HepG2 (cell line): ENCODE measurements at regions not wholly inside any gene's neighbourhood (a gene's known extent, or its start where the extent isn't known, plus 50 kb on each side); places are given as distances from the start of the nearest gene placed in this dataset.
A peak's percentile ranks its signal among the peaks of the same experiment; 100 is the strongest.

Experiments used
- ATAC-seq: fragments of 200-7000 bp; cut with Tn5 transposase; 3 replicates; pipeline ENCODE4 v1.9.1; 2020; ENCODE audit warnings: mild to moderate bottlenecking, moderate library complexity
- BruUV-seq: library from RNA; stranded (reverse); fragments of 400-500 nt; replicated peaks from 2 replicates; lab custom pipeline; 2021; lab: Mats Ljungman, UMichigan
- CTCF ChIA-PET: fragments of 300-600 bp; formaldehyde crosslinking; extraction: SDS; loops from one replicate; lab custom pipeline; 2021; ENCODE audit warnings: low total read pairs, inconsistent platforms, low intra/inter-chr PET ratio; lab: Yijun Ruan, JAX
- POLR2A ChIA-PET: fragments of 350-600 bp; sonication (Branson Sonifier 250); formaldehyde crosslinking; loops from one replicate; lab custom pipeline; 2020; ENCODE audit warnings: antibody characterized with exemption, inconsistent platforms; lab: Yijun Ruan, JAX
- DNase-seq: peaks from one replicate; pipeline ENCODE4 v3.0.0-alpha.2; 2015; ENCODE audit warnings: low spot score
- FAIRE-seq: peaks from 3 replicates; lab custom pipeline; 2011; peaks lifted over from hg19 to GRCh38; lab: Jason Lieb, UNC
- H2AFZ ChIP-seq: one replicate; pipeline ENCODE4 v1.6.1; 2011; ENCODE audit warnings: low read length, inconsistent platforms
- H3K27ac ChIP-seq: fragments of 300-600 bp; 3 replicates; pipeline ENCODE4 v1.8.0; 2011; ENCODE audit warnings: mixed run types, mild to moderate bottlenecking, mixed read lengths, low read length, inconsistent platforms; ENCODE audit not compliant: insufficient read depth; ENCODE audit errors: extremely low read length
- H3K27me3 ChIP-seq, 2 experiments: fragments of 200-600 bp in 1 of 2; 2 replicates in 1 of 2; 3 replicates in 1 of 2; pipeline versions ENCODE4 v1.6.0 to v1.8.0; 2011; ENCODE audit warnings: low read length in 2 of 2, mild to moderate bottlenecking in 2 of 2, moderate library complexity in 2 of 2, inconsistent platforms in 1 of 2; ENCODE audit not compliant: insufficient read depth in 2 of 2, control insufficient read depth in 1 of 2
- H3K36me3 ChIP-seq, 2 experiments: fragments of 200-600 bp in 1 of 2; replicated peaks in 1 of 2; 2 replicates in 1 of 2; 3 replicates in 1 of 2; pipeline versions ENCODE4 v1.5.1 to v1.8.0; 2011; ENCODE audit warnings: low read length in 2 of 2, inconsistent platforms in 1 of 2; ENCODE audit not compliant: insufficient read depth in 2 of 2, control insufficient read depth in 1 of 2
- H3K4me1 ChIP-seq: 2 replicates; pipeline ENCODE4 v1.5.1; 2012; ENCODE audit warnings: low read length, inconsistent platforms; ENCODE audit not compliant: insufficient read depth
- H3K4me2 ChIP-seq: 2 replicates; pipeline ENCODE4 v1.6.0; 2011; ENCODE audit warnings: low read depth, low read length, inconsistent platforms
- H3K4me3 ChIP-seq, 3 experiments: fragments of 200-600 bp in 1 of 3; sonication (generic), shearing (Covaris generic) in 1 of 3; replicated peaks in 1 of 3; 2 replicates each; pipeline ENCODE4 v1.5.1; 2011 to 2016; ENCODE audit warnings: low read length in 3 of 3, inconsistent platforms in 2 of 3, low read depth in 2 of 3, mild to moderate bottlenecking in 2 of 3, control low read depth in 1 of 3, mixed read lengths in 1 of 3; ENCODE audit not compliant: insufficient read depth in 1 of 3
- H3K79me2 ChIP-seq: one replicate; pipeline ENCODE4 v1.6.1; 2011; ENCODE audit warnings: low read length, inconsistent platforms; ENCODE audit not compliant: insufficient read depth
- H3K9ac ChIP-seq: 2 replicates; pipeline ENCODE4 v1.6.0; 2011; ENCODE audit warnings: mild to moderate bottlenecking, low read depth, low read length, inconsistent platforms; ENCODE audit not compliant: insufficient read depth
- H3K9me3 ChIP-seq: 2 replicates; pipeline ENCODE4 v1.5.1; 2012; ENCODE audit warnings: mild to moderate bottlenecking, low read length
- H4K20me1 ChIP-seq: 2 replicates; pipeline ENCODE4 v1.6.0; 2011; ENCODE audit warnings: inconsistent platforms, mild to moderate bottlenecking, low read length, moderate library complexity; ENCODE audit not compliant: insufficient read depth
- AGO2 ChIP-seq: fragments of 200-400 bp; formaldehyde crosslinking; optimal IDR thresholded peaks from 2 replicates; pipeline ENCODE3; 2017; ENCODE audit warnings: mild to moderate bottlenecking, low read depth, low read length, moderate library complexity
- AHR ChIP-seq: IDR thresholded peaks from 2 replicates; pipeline ENCODE4 v1.6.1; 2018; ENCODE audit warnings: missing genetic modification reagents, missing compliant biosample characterization
- HMGA1 ChIP-seq: sonication (generic); formaldehyde crosslinking; conservative IDR thresholded peaks from 2 replicates; pipeline ENCODE4 v1.4.0; 2020; ENCODE audit warnings: missing genetic modification reagents
- HNRNPK ChIP-seq: fragments of 200-400 bp; formaldehyde crosslinking; IDR thresholded peaks from 2 replicates; pipeline ENCODE4 v1.6.1; 2018; ENCODE audit warnings: low read length, low read depth, moderate library complexity, mild to moderate bottlenecking; ENCODE audit not compliant: poor library complexity, severe bottlenecking
- NFAT5 ChIP-seq: sonication (generic); formaldehyde crosslinking; IDR thresholded peaks from 2 replicates; pipeline ENCODE4 v1.4.0; 2020; ENCODE audit warnings: missing genetic modification reagents
- RBFOX2 ChIP-seq: fragments of 200-400 bp; formaldehyde crosslinking; IDR thresholded peaks from 2 replicates; pipeline ENCODE4 v1.6.1; 2017; ENCODE audit warnings: low read depth, mild to moderate bottlenecking, low read length
- ZFP36 ChIP-seq: fragments of 150-350 bp; IDR thresholded peaks from 2 replicates; pipeline ENCODE4 v1.6.1; 2018; ENCODE audit warnings: borderline replicate concordance, low read length, low read depth; ENCODE audit not compliant: partially characterized antibody
- ZMAT5 ChIP-seq: sonication (generic); formaldehyde crosslinking; IDR thresholded peaks from 2 replicates; pipeline ENCODE4 v1.5.0; 2020; ENCODE audit warnings: mild to moderate bottlenecking, low read depth, missing genetic modification reagents, borderline replicate concordance
- ZNF574 ChIP-seq: sonication (generic); formaldehyde crosslinking; IDR thresholded peaks from 2 replicates; pipeline ENCODE4 v1.4.0; 2020; ENCODE audit warnings: missing genetic modification reagents
- ZNF672 ChIP-seq: sonication (generic); formaldehyde crosslinking; IDR thresholded peaks from 2 replicates; pipeline ENCODE4 v1.8.1; 2022; ENCODE audit warnings: missing genetic modification reagents
- WGBS: methylation state at CpG from one replicate; pipeline ENCODE4 v1.1.6; 2017; ENCODE audit warnings: low lambda C conversion rate; 5-methylcytosine and 5-hydroxymethylcytosine counted together
- in situ Hi-C: cut with HindIII; loops from 2 replicates; pipeline ENCODE4 v1.10.0; 2017; ENCODE audit warnings: low pct_unique_long_range_greater_than_20kb; ENCODE audit not compliant: extremely low pct_ligation_motif_present
- intact Hi-C: fragments of 100-400 bp; cut with micrococcal nuclease; formaldehyde crosslinking; loops from one replicate; pipeline ENCODE4 v1.10.0; 2022; ENCODE audit not compliant: unreplicated experiment

- no peak for TF ChIP-seq ZNF574
- TF ChIP-seq AHR, result no peak
- no peak for TF ChIP-seq AGO2
- TF ChIP-seq RBFOX2, result no peak
These were observed 57.3 kb upstream of the CEP295 start (continued) for GRCh38 chr11:93604008-93604660.

- no peak for ATAC-seq
- Histone ChIP-seq H3K9ac (no peak overlapping the region), H3K4me3 (no peak overlapping the region), H3K27me3 (no peaks in the 10 kb centered on the region), H2AFZ (no peak overlapping the region), H3K27ac (no peak overlapping the region), H3K4me1 (no peaks in the 10 kb centered on the region), H3K79me2 (no peaks in the 10 kb centered on the region), H3K4me2 (no peak overlapping the region), H4K20me1 (no peaks in the 10 kb centered on the region), H3K9me3 (no peaks in the 10 kb centered on the region), H3K36me3 (no peaks in the 10 kb centered on the region)
- no peak for TF ChIP-seq ZNF672 (CRISPR knock-in tag)
- TF ChIP-seq ZFP36, result no peak
- no peak for TF ChIP-seq HMGA1 (CRISPR knock-in tag)
- no peak for TF ChIP-seq ZMAT5 (CRISPR knock-in tag)
- TF ChIP-seq HNRNPK, result peak; percentile 19
- TF ChIP-seq NFAT5 (CRISPR knock-in tag), result no peak
- intact Hi-C loops (no loop called here), in situ Hi-C loops (no loop called here)
- BruUV-seq, result no TSS peak
- POLR2A ChIA-PET, result no interaction called here
- no peak for DNase-seq
- FAIRE-seq, result no peak
- WGBS, result 56% methylated on average over 3 of the region's 3 CpGs
- CTCF ChIA-PET, result no interaction called here
These were observed 58.1 kb upstream of the CEP295 start for GRCh38 chr11:93603225-93604007.
